GM21381 (cell line): ENCODE measurements at regions not wholly inside any gene's neighbourhood (a gene's known extent, or its start where the extent isn't known, plus 50 kb on each side); places are given as distances from the start of the nearest gene placed in this dataset.
"Not testable (repeated sequence)": the region's sequence is repeated elsewhere in the genome, so short reads cannot be mapped to it uniquely, and the experiment has no call there.

Experiments
- ATAC-seq: cut with Tn5 transposase; IDR thresholded peaks from one replicate; pipeline ENCODE4 v1.9.1; 2021; ENCODE audit warnings: mild to moderate bottlenecking, moderate library complexity; ENCODE audit not compliant: unreplicated experiment

DNA sequence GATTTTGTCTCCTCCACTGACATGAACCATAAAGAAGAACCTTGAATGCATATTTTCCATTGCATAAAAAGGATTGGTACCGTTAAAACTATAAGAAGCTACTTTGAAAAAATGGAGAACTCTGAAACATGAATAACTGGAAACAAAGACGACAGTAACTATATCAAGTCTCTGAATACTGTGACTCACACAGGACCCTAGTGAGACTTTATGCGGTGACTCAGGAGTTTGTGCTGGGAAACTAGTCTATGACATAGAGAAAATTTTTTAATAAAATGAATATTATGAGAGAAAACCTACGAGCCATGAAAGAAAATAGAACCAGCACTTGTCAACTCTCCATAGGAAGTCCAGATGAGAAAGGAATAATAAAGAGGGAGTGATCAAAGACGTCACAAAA, 339.9 kb upstream of the ADARB2 start:
- ATAC-seq, result no peak

GRCh38 chr10:2076528-2076927, 339.2 kb upstream of the ADARB2 start:
- no peak for ATAC-seq

GRCh38 chr10:2067015-2067414, 329.7 kb upstream of the ADARB2 start:
- no peak for ATAC-seq

GRCh38 chr10:2054728-2055127, 317.4 kb upstream of the ADARB2 start:
- no peak for ATAC-seq

GRCh38 chr10:2053805-2054204, 316.5 kb upstream of the ADARB2 start:
- ATAC-seq, result no peak

DNA sequence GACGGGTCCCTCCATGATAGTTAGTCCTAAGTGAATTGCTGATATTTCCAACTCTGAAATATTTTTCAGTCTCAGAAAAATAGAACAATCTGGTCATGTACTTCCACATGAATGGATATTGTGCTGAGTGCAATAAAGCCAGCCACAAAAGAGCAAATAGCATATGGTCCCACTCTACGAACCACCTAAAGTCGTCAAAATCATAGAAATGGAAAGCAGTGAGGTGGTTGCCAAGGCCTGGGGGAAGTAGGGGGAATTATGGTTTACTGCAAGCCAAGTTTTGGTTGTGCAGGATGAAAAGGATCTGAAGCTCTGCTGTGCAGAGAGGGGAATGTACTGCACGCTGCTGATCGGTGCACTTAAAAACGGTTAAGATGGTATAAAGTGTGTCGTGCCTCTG, 313.8 kb upstream of the ADARB2 start:
- no peak for ATAC-seq

DNA sequence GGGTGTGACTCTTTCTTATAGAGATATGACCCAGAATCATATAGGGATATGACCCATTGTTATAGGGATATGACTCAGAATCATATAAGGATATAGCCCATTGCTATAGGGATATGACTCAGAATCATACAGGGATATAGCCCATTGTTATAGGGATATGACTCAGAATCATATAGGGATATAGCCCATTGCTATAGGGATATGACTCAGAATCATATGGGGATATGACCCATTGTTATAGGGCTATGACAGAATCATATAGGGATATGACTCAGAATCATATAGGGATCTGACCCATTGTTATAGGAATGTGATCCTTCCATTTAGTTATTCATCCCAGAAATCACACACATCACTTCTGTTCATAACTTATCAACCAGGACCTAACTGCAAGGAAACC, 312.2 kb upstream of the ADARB2 start:
- ATAC-seq, result no peak

GRCh38 chr10:2048337-2048973, 311.1 kb upstream of the ADARB2 start:
- ATAC-seq, result no peak

DNA sequence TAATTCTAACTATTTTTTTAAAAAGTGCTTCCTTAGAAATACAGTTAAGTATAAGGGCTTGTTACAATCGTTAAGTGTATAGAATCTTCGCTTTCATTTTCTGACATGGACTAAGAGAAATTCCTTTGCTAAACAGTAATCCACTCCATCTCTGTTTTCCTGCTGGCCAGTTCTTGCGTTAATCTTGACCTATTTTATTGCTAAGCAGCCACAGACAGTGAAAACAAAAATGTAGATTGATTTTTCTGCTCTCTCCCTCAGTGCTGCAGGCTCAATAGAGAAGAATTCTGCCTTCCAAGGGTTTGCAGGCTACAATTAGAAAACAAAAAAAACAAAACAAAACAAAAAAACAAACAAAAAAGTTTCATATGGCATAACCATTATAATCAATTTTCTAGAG, 310.4 kb upstream of the ADARB2 start:
- ATAC-seq, result no peak

- no peak for ATAC-seq
Measured at GRCh38 chr10:2043379-2043778, 306.1 kb upstream of the ADARB2 start.

DNA sequence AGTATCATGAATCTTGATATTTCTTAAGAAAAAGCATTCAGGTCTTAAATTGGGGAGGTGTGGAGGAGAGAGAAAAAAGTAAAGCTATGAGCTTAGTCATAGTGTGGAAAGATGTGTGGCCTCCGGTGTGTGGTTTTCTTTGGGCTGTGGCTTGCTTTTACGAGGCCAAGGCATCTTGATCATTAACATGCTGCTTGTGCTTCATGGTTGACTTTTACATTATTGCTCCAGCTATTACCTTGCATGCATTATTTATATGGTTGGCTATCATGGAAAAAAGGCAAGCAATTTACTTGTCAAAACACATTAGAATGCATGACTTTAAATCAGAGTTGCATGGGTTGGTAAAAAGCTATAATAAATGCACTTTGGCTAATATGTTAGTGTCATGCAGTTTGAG, 300.7 kb upstream of the ADARB2 start:
- no peak for ATAC-seq

- ATAC-seq, result no peak
Measured at GRCh38 chr10:2037246-2037645, 299.9 kb upstream of the ADARB2 start.

DNA sequence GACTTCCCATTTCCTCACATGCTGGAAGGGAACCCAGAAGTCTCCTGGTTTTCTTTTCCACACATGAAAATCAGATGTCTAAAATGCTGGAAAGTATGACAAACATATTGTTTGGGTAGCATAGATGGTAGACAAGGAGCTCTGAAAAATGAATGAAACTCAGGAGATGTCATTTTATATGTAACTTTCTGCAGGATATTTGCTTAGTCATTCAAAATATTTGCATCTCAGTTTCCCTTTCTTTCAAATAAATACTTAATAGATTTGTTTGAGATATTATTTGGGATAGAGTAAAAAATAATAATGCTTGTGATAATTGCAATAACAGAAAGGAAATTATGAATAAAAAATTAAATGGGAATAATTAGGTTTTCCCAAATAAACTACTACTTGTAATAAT, 298.9 kb upstream of the ADARB2 start:
- ATAC-seq, result no peak

- ATAC-seq, result no peak
Measured at GRCh38 chr10:2030046-2030445, 292.7 kb upstream of the ADARB2 start.

DNA sequence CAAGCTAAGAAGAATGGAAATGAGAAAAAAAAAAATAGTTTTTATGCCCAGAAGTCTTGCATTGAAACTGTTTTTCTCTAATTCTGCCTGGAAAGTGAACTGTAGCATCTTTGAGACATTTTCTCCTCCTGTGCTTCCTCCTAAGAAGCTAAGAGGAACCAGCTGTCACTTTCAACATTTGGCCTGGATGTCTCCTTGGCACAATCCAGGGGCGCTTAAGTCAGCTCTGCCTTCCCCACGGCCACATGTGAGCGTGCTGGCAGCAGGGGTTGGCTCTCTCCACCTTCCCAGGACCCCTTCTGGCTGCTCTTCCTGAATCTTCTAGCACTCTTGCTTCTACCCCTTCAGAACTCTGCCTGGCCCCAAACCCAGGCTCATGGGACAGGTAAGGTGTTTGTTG, 289.6 kb upstream of the ADARB2 start:
- ATAC-seq, result no peak

DNA sequence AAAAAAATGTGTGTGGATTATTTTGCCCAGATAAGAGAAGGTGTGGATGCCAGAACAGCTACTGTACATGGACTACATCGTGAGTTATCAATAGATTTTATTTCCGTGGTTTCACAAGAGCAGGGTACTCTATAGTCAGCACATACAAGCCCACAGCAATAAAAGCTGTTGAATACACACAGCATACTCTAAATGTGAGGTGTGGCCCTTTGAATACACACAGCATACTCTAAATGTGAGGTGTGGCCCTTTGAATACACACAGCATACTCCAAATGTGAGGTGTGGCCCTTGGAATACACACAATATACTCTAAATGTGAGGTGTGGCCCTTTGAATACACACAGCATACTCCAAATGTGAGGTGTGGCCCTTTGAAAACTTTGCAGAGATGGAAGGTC, 287.4 kb upstream of the ADARB2 start:
- ATAC-seq, result not testable (repeated sequence)

- ATAC-seq, result no peak
Measured at GRCh38 chr10:2023687-2024086, 286.4 kb upstream of the ADARB2 start.

DNA sequence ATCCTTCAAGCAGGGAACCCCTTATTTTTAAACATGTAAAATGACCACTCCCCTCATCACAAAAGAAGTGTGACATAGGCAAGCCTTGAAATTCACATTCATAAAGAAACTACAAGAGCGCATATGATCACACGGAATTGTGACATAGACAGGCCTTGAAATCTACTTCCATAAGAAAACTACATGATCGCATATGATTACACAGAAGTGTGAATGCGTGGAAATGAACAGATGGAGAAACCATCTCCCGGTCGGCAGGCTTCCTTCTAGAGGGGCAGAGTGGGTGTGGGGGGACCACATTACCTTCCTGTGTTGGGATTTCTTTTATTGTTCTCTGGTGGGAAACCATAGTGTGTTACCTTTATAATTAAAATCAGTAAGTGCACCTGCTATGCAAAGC, 285.1 kb upstream of the ADARB2 start:
- ATAC-seq, result no peak

- ATAC-seq, result no peak
Measured at GRCh38 chr10:2020836-2021235, 283.5 kb upstream of the ADARB2 start.

DNA sequence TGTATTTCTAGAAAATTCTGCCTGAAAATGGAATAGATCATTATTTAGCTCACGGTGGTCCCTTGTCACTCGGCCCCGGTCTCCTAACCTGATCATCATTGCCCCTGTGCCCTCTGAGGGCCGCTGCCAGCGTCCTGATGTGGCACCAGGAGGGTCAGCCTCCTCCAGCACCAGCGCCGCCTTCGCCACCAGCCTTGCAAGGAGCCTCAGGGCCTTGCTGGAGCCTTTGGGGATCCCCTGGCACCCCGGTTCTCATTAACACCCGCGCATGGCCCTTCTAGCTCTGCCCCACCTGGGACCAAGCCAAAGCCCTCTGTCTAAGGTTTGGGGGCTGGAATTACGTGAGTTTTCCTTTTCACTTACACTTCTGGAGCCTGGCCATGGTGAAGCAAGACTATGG, 282.5 kb upstream of the ADARB2 start:
- no peak for ATAC-seq

- no peak for ATAC-seq
Measured at GRCh38 chr10:2019281-2019680, 282.0 kb upstream of the ADARB2 start.

GRCh38 chr10:2014541-2014940, 277.2 kb upstream of the ADARB2 start:
- no peak for ATAC-seq

DNA sequence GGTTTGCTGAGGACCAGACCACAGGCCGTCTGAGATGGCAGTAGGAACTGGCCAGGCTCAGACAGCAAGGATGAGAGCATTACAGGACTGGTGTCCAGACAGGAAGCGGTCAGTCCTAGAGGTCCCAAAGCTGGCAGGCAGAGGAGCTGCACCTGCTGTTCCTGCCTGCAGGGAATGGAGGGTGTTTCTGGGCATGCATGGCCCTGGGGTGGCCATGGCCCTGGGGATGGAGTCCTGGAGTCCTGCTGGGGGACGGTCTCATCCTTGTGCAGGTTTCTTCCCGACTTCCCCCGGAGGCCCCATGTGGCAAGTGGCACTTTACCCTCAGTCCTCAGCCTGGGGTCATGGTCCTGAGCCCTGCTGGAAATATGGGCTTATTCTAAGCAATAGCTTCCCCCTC, 274.9 kb upstream of the ADARB2 start:
- no peak for ATAC-seq
